Fibroblast of lung (primary cell): ENCODE measurements at regions not wholly inside any gene's neighbourhood (a gene's known extent, or its start where the extent isn't known, plus 50 kb on each side); places are given as distances from the start of the nearest gene placed in this dataset.

ENCODE experiments used
- DNase-seq, 2 donors: peaks; one replicate each; pipeline versions ENCODE4 v3.0.0 to v3.0.0-alpha.2; 2010; ENCODE audit warnings: low read depth in 2 of 2
- H2AFZ ChIP-seq: 2 replicates; pipeline ENCODE4 v1.5.1; 2012; ENCODE audit warnings: low read length, control low read depth, inconsistent platforms
- H3K27ac ChIP-seq: 2 replicates; pipeline ENCODE4 v1.5.1; 2011; ENCODE audit warnings: low read length, control low read depth; ENCODE audit not compliant: insufficient read depth
- H3K27me3 ChIP-seq: 2 replicates; pipeline ENCODE4 v1.5.1; 2011; ENCODE audit warnings: mild to moderate bottlenecking, low read length; ENCODE audit not compliant: control insufficient read depth, insufficient read depth
- H3K36me3 ChIP-seq: 2 replicates; pipeline ENCODE4 v1.5.1; 2011; ENCODE audit warnings: low read length; ENCODE audit not compliant: control insufficient read depth, insufficient read depth
- H3K4me1 ChIP-seq: 2 replicates; pipeline ENCODE4 v1.5.1; 2011; ENCODE audit warnings: low read length; ENCODE audit not compliant: control insufficient read depth, insufficient read depth; ENCODE audit errors: extremely low read depth
- H3K4me2 ChIP-seq: 2 replicates; pipeline ENCODE4 v1.5.1; 2011; ENCODE audit warnings: low read length, control low read depth; ENCODE audit not compliant: insufficient read depth; ENCODE audit errors: extremely low read depth
- H3K4me3 ChIP-seq, 4 experiments: fragments of 200-600 bp in 1 of 4; sonication (generic) in 1 of 4; replicated peaks in 1 of 4; 2 replicates each; pipeline ENCODE4 v1.5.1; 2011 to 2016; ENCODE audit warnings: low read length in 4 of 4, low read depth in 3 of 4, mild to moderate bottlenecking in 3 of 4, control low read depth in 2 of 4, inconsistent platforms in 1 of 4, mixed read lengths in 1 of 4; ENCODE audit not compliant: insufficient read depth in 1 of 4; ENCODE audit errors: control extremely low read depth in 1 of 4
- H3K79me2 ChIP-seq: 2 replicates; pipeline ENCODE4 v1.5.1; 2012; ENCODE audit warnings: mild to moderate bottlenecking, low read length, inconsistent platforms; ENCODE audit not compliant: control insufficient read depth, insufficient read depth
- H3K9ac ChIP-seq: 2 replicates; pipeline ENCODE4 v1.5.1; 2011; ENCODE audit warnings: mild to moderate bottlenecking, low read length, control low read depth; ENCODE audit not compliant: insufficient read depth
- H3K9me3 ChIP-seq: 2 replicates; pipeline ENCODE4 v1.5.1; 2012; ENCODE audit warnings: low read depth, low read length; ENCODE audit not compliant: control insufficient read depth, insufficient read depth
- H4K20me1 ChIP-seq: 2 replicates; pipeline ENCODE4 v1.5.1; 2011; ENCODE audit warnings: low read length; ENCODE audit not compliant: control insufficient read depth, insufficient read depth; ENCODE audit errors: extremely low read depth
- EZH2 ChIP-seq: IDR thresholded peaks from 2 replicates; pipeline ENCODE4 v1.5.1; 2012; ENCODE audit warnings: low read length, control low read depth, mild to moderate bottlenecking; ENCODE audit errors: missing control alignments
- TF ChIP-seq, protein P1 (sequence below), 2 donors: IDR thresholded peaks in 1 of 2; conservative IDR thresholded peaks in 1 of 2; 1 replicate in 1 of 2; 2 replicates in 1 of 2; pipeline ENCODE4 v1.5.1; 2011 to 2012; ENCODE audit warnings: low read length in 2 of 2, control low read depth in 1 of 2, inconsistent platforms in 1 of 2, low read depth in 1 of 2, mild to moderate bottlenecking in 1 of 2

DNA sequence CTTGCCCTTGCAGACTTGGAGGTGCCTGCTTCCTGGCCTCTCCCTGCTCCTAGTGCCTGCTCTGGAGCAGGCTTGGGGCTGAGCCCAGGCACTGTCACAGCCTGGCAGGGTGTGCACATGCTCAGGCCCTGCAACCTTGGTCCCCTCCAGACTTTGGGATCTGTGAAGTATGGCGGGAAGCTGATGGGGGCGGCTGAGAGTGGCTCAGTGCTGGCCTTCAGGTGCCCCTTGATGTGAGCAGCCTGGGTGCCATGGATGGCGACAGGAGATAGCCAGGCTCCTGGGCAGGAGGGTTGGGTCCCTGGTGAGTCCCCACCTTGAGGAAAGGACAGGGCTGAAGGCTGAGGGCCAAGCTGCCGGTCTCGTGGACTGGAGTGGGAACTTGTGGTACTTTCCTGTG lies 700.4 kb upstream of the KCND2 start:
- TF ChIP-seq, protein P1, sequence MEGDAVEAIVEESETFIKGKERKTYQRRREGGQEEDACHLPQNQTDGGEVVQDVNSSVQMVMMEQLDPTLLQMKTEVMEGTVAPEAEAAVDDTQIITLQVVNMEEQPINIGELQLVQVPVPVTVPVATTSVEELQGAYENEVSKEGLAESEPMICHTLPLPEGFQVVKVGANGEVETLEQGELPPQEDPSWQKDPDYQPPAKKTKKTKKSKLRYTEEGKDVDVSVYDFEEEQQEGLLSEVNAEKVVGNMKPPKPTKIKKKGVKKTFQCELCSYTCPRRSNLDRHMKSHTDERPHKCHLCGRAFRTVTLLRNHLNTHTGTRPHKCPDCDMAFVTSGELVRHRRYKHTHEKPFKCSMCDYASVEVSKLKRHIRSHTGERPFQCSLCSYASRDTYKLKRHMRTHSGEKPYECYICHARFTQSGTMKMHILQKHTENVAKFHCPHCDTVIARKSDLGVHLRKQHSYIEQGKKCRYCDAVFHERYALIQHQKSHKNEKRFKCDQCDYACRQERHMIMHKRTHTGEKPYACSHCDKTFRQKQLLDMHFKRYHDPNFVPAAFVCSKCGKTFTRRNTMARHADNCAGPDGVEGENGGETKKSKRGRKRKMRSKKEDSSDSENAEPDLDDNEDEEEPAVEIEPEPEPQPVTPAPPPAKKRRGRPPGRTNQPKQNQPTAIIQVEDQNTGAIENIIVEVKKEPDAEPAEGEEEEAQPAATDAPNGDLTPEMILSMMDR (conservative IDR thresholded peaks at IDR 0.05 in 1 of 2, IDR thresholded peaks at IDR 0.05 in 1 of 2; ENCODE audit: low read depth in 1 of 2, low read length in 2 of 2): no peak
- TF ChIP-seq EZH2: no peak
- H3K4me3 ChIP-seq: no peak overlapping the region
- no peaks in the 10 kb centered on the region for H3K36me3 ChIP-seq
- H3K27ac ChIP-seq: no peak overlapping the region
- DNase-seq: no peak
- H4K20me1 ChIP-seq: no peaks in the 10 kb centered on the region
- H3K9ac ChIP-seq: no peak overlapping the region
- H2AFZ ChIP-seq: no peak overlapping the region
- no peaks in the 10 kb centered on the region for H3K9me3 ChIP-seq
- H3K4me1 ChIP-seq: no peaks in the 10 kb centered on the region
- H3K4me2 ChIP-seq: no peak overlapping the region
- H3K79me2 ChIP-seq: no peaks in the 10 kb centered on the region
- no peaks in the 10 kb centered on the region for H3K27me3 ChIP-seq

DNA sequence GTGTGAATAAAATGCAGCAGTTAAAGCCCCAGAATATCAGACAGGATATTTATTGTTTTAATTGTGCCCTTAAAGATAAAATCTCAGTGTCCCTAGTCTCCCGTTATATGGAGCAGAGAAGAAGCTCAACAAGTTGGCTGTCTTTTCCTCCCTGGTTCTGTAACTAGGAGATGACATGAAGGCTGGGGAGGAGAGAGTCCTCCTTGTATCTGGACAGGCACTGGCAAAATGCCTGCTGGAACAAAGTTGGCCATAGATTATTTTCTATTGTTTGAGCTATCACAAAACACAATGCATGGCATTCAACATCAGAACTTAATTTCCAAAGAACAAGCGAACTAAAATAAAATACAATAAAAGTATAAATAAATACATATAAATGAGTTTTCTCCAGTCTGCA lies 694.9 kb upstream of the KCND2 start:
- TF ChIP-seq, protein P1 (conservative IDR thresholded peaks at IDR 0.05 in 1 of 2, IDR thresholded peaks at IDR 0.05 in 1 of 2; ENCODE audit: low read depth in 1 of 2, low read length in 2 of 2): no peak
- no peak for TF ChIP-seq EZH2
- Histone ChIP-seq H3K79me2 (no peaks in the 10 kb centered on the region), H3K4me2 (no peak overlapping the region), H4K20me1 (no peaks in the 10 kb centered on the region), H3K9ac (no peak overlapping the region), H3K36me3 (no peaks in the 10 kb centered on the region), H3K4me1 (no peaks in the 10 kb centered on the region), H2AFZ (no peak overlapping the region), H3K9me3 (no peaks in the 10 kb centered on the region), H3K4me3 (no peak overlapping the region), H3K27ac (no peak overlapping the region), H3K27me3 (no peaks in the 10 kb centered on the region)
- no peak for DNase-seq

DNA sequence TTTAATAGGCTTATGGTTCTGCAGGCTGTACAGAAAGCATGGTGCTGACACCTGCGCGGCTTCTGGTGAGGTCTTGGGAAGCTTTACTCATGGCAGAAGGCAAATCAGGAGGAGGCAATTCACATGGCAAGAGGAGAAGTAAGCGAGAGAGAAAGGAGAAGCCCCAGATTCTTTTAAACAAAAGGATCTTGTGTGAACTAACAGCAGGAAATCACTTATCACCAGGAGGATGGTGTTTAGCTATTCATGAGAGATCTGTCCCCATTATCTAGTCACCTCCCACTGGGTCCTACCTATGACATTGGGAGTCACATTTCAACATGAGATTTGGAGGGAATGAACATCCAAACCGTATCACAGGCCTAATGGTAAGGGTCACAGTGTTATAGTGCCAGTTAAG lies 678.0 kb upstream of the KCND2 start:
- H3K9ac ChIP-seq: no peak overlapping the region
- H3K4me3 ChIP-seq: no peak overlapping the region
- no peaks in the 10 kb centered on the region for H3K9me3 ChIP-seq
- DNase-seq: no peak
- H4K20me1 ChIP-seq: no peaks in the 10 kb centered on the region
- no peak for TF ChIP-seq EZH2
- TF ChIP-seq, protein P1 (conservative IDR thresholded peaks at IDR 0.05 in 1 of 2, IDR thresholded peaks at IDR 0.05 in 1 of 2; ENCODE audit: low read depth in 1 of 2, low read length in 2 of 2): no peak
- no peak overlapping the region for H3K4me2 ChIP-seq
- H3K27me3 ChIP-seq: no peaks in the 10 kb centered on the region
- H2AFZ ChIP-seq: no peak overlapping the region
- no peaks in the 10 kb centered on the region for H3K4me1 ChIP-seq
- H3K79me2 ChIP-seq: no peaks in the 10 kb centered on the region
- no peaks in the 10 kb centered on the region for H3K36me3 ChIP-seq
- H3K27ac ChIP-seq: no peak overlapping the region
